GM19395 (cell line): ENCODE measurements at regions not wholly inside any gene's neighbourhood (a gene's known extent, or its start where the extent isn't known, plus 50 kb on each side); places are given as distances from the start of the nearest gene placed in this dataset.
"Not testable (repeated sequence)": the region's sequence is repeated elsewhere in the genome, so short reads cannot be mapped to it uniquely, and the experiment has no call there.

Experiments
- ATAC-seq: cut with Tn5 transposase; IDR thresholded peaks from one replicate; pipeline ENCODE4 v1.9.1; 2021; ENCODE audit warnings: mild to moderate bottlenecking, moderate library complexity; ENCODE audit not compliant: unreplicated experiment

GRCh38 chr17:64785011-64785421, 122.9 kb upstream of the SMURF2 start:
- ATAC-seq: no peak

- ATAC-seq: no peak
Measured at GRCh38 chr17:64784353-64785010, 122.4 kb upstream of the SMURF2 start.

GRCh38 chr17:64783556-64784352, 121.6 kb upstream of the SMURF2 start:
- ATAC-seq: no peak

- no peak for ATAC-seq
Measured at GRCh38 chr17:64783031-64783461, 120.9 kb upstream of the SMURF2 start.

GRCh38 chr17:64781810-64782555, 119.9 kb upstream of the SMURF2 start:
- no peak for ATAC-seq

- no peak for ATAC-seq
Measured at GRCh38 chr17:64781014-64781756, 119.1 kb upstream of the SMURF2 start.

GRCh38 chr17:64780096-64781013, 118.2 kb upstream of the SMURF2 start:
- no peak for ATAC-seq

GRCh38 chr17:64779376-64780095, 117.4 kb upstream of the SMURF2 start:
- ATAC-seq: no peak

GRCh38 chr17:64779098-64779375, 116.9 kb upstream of the SMURF2 start:
- ATAC-seq: not testable (repeated sequence)

GRCh38 chr17:64778240-64779097, 116.4 kb upstream of the SMURF2 start:
- no peak for ATAC-seq

GRCh38 chr17:64777415-64778239, 115.5 kb upstream of the SMURF2 start:
- no peak for ATAC-seq

GRCh38 chr17:64776720-64777414, 114.8 kb upstream of the SMURF2 start:
- peak; percentile 53 for ATAC-seq

GRCh38 chr17:64775701-64776570, 113.8 kb upstream of the SMURF2 start:
- ATAC-seq: no peak

- ATAC-seq: no peak
Measured at GRCh38 chr17:64774888-64775540, 112.9 kb upstream of the SMURF2 start.
